Nephron progenitor cell (in vitro differentiated cells): ENCODE measurements at regions not wholly inside any gene's neighbourhood (a gene's known extent, or its start where the extent isn't known, plus 50 kb on each side); places are given as distances from the start of the nearest gene placed in this dataset.
"Not testable (repeated sequence)": the region's sequence is repeated elsewhere in the genome, so short reads cannot be mapped to it uniquely, and the experiment has no call there.

Experiments
- DNase-seq: peaks from one replicate; pipeline ENCODE4 v3.0.0; 2021
- H3K27ac Mint-ChIP-seq: 2 replicates; pipeline ENCODE4 v1.8.0; 2021; ENCODE audit warnings: mild to moderate bottlenecking, moderate library complexity, mixed read lengths
- H3K27me3 Mint-ChIP-seq: 2 replicates; pipeline ENCODE4 v1.8.0; 2021; ENCODE audit warnings: mild to moderate bottlenecking, low read depth, mixed read lengths; ENCODE audit not compliant: poor library complexity
- H3K36me3 Mint-ChIP-seq: 2 replicates; pipeline ENCODE4 v1.8.0; 2021; ENCODE audit warnings: low read depth, mixed read lengths
- H3K4me1 Mint-ChIP-seq: 2 replicates; pipeline ENCODE4 v1.8.0; 2021; ENCODE audit warnings: mixed read lengths
- H3K4me3 Mint-ChIP-seq: 2 replicates; pipeline ENCODE4 v1.8.0; 2021; ENCODE audit warnings: mild to moderate bottlenecking, moderate library complexity, mixed read lengths
- H3K9me3 Mint-ChIP-seq: 2 replicates; pipeline ENCODE4 v1.8.0; 2021; ENCODE audit warnings: mild to moderate bottlenecking, moderate library complexity, mixed read lengths
- TF ChIP-seq, protein P1 (sequence below): fragments of 200-600 bp; sonication (generic); IDR thresholded peaks from 2 replicates; pipeline ENCODE4 v1.5.0; 2021; ENCODE audit warnings: antibody characterized with exemption

DNA sequence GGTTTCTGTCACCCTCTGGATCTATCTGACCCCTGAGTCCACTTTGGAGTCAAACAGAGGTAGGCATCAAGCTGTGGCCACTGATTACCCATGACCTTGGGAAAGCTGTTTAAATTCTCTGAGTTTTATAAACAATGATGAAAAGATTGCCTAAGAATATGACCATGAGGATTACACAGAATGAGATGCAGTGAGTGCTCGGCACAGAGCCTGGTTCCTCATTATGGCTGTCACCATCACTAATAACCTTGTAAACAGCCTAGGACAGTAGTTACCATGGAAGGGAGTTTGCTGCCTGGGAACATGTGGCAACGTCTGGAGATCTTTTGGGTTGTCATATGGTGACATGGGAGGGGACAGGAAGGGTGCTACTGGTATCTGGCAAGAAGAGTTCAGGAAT lies 248.3 kb upstream of the KAZN start:
- TF ChIP-seq, protein P1, sequence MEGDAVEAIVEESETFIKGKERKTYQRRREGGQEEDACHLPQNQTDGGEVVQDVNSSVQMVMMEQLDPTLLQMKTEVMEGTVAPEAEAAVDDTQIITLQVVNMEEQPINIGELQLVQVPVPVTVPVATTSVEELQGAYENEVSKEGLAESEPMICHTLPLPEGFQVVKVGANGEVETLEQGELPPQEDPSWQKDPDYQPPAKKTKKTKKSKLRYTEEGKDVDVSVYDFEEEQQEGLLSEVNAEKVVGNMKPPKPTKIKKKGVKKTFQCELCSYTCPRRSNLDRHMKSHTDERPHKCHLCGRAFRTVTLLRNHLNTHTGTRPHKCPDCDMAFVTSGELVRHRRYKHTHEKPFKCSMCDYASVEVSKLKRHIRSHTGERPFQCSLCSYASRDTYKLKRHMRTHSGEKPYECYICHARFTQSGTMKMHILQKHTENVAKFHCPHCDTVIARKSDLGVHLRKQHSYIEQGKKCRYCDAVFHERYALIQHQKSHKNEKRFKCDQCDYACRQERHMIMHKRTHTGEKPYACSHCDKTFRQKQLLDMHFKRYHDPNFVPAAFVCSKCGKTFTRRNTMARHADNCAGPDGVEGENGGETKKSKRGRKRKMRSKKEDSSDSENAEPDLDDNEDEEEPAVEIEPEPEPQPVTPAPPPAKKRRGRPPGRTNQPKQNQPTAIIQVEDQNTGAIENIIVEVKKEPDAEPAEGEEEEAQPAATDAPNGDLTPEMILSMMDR = no peak
- Mint-ChIP-seq H3K36me3 (no peaks in the 10 kb centered on the region), H3K4me3 (no peak overlapping the region), H3K27ac (no peak overlapping the region), H3K4me1 (peaks cover 10% of the 10 kb centered on the region), H3K27me3 (peaks cover 7% of the 10 kb centered on the region), H3K9me3 (peaks cover 30% of the 10 kb centered on the region)
- no peak for DNase-seq

DNA sequence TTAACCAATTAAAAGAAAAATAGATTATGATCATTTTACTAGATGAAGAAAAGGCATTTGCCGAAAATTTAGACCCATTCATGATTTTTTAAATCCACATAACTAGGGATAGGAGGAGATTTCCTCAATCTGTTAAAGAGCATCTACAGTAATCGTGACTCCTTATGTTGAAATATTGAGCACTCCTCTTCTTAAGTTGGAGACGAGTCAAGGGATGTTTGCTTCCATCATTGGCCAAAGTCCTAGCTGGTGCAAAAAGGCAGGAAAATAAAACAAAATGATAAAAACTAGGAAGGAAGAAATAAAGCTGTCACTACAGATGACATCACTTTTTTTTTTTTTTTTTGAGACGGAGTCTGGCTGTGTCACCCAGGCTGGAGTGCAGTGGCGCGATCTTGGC lies 245.6 kb upstream of the KAZN start:
- H3K4me3 Mint-ChIP-seq = no peak overlapping the region
- TF ChIP-seq, protein P1 = no peak
- no peaks in the 10 kb centered on the region for H3K36me3 Mint-ChIP-seq
- H3K27ac Mint-ChIP-seq = peak overlapping the region; percentile 36
- peaks cover 7% of the 10 kb centered on the region for H3K27me3 Mint-ChIP-seq
- no peak for DNase-seq
- peaks cover 56% of the 10 kb centered on the region for H3K9me3 Mint-ChIP-seq
- H3K4me1 Mint-ChIP-seq = no peaks in the 10 kb centered on the region

DNA sequence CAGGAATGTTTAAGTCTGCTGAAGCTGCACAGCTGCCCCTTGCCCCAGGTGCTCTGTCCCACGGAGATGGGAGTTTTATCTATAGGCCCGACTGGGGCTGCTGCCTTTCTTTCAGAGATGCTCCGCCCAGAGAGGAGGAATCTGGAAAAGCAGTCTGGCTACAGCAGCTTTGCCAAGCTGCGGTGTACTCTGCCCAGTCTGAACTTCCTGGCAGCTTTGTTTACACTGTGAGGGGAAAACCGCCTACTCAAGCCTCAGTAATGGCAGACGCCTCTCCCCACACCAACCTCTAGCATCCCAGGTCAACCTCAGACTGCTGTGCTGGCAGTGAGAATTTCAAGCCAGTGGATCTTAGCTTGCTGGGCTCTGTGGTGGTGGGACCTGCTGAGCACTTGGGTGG lies 237.5 kb upstream of the KAZN start:
- not testable (repeated sequence) for DNase-seq, H3K4me3 Mint-ChIP-seq, H3K36me3 Mint-ChIP-seq, H3K27ac Mint-ChIP-seq, H3K4me1 Mint-ChIP-seq, H3K27me3 Mint-ChIP-seq
- H3K9me3 Mint-ChIP-seq = peaks cover 59% of the 10 kb centered on the region

DNA sequence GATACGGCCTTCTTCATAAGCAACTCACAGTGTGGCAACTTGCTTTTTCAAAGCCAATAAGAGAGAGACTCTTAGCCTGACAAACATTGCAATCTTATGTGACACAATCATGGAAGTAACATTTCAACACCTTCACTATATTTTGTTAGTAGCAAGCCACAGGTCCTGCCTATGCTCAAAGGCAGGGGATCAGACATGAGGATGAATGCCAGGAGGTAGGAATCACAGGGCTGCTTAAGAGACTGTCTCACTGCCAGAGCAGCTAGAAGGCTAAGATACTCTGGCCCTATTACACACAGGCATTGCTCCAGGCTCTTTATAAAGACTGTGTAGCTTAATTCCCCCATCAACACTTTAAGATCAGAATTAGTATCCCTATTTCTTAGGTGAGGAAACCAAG lies 236.2 kb upstream of the KAZN start:
- no peak overlapping the region for H3K4me3 Mint-ChIP-seq
- peaks cover 45% of the 10 kb centered on the region for H3K9me3 Mint-ChIP-seq
- no peaks in the 10 kb centered on the region for H3K36me3 Mint-ChIP-seq
- no peak for DNase-seq
- H3K4me1 Mint-ChIP-seq = peaks cover 12% of the 10 kb centered on the region
- H3K27me3 Mint-ChIP-seq = peaks cover 4% of the 10 kb centered on the region
- no peak overlapping the region for H3K27ac Mint-ChIP-seq
- TF ChIP-seq, protein P1 = no peak

DNA sequence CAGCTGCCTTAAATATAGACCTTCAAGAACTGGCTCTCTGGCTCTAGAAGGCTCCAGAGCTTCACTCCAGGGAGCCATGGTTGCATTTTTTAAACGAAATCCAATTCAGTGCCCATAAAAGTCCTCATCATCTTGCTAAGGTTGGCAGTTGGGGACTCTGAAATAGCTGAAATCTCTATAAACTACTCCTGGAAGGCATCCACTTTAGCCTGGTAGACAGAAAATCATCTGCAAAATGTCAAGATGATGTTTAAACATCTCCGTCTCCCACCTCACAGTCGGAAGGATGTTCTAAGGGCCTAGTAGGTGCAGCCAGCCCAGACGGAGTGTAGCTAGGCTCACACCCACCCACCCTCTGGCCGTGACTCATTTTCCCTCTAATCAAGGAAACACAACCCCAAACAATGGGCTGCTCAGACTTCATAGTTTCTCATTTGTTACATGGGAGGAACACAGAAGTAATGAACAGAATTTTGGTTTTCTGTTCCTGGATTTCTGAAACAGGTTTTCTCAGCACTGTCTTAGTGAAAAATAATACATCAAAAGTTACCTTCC lies 235.4 kb upstream of the KAZN start:
- H3K9me3 Mint-ChIP-seq = peaks cover 38% of the 10 kb centered on the region
- no peaks in the 10 kb centered on the region for H3K36me3 Mint-ChIP-seq
- no peak for DNase-seq
- H3K4me3 Mint-ChIP-seq = no peak overlapping the region
- TF ChIP-seq, protein P1 = no peak
- H3K27me3 Mint-ChIP-seq = peaks cover 4% of the 10 kb centered on the region
- peaks cover 20% of the 10 kb centered on the region for H3K4me1 Mint-ChIP-seq
- H3K27ac Mint-ChIP-seq = peak overlapping the region; percentile 16

DNA sequence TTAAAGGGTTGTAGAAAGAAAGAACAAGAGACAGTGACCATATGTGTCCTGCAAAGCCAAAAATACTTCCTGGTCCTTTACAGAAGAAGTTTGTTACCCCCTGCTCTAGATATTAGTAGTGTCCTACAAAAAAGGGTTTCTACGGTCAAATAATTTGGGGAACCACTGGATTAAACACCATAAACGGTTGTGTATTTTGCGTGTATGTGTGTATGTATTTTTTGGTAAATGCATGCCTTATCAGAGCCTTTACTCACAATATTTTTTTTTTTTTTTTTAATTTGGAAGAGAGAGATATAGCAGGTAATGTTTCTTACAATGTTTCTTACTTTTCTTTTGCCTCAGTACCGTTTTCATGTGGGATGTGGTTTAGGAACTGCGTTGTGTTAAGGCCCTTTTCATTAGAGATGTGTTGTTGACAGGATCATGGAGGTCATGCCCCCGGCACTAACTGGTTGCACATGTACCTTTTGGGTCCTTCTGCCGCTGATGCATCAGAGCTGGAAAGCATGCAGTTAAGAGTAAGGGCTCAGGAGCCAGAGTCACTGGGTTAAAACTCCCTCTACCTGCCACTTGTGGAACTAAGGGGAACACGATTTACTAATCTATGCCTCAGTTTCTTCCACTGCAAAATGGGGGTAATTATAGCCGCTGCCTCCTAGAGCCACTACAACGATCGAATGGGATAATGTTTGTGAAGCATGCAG lies 234.6 kb upstream of the KAZN start:
- no peak overlapping the region for H3K27ac Mint-ChIP-seq
- TF ChIP-seq, protein P1 = no peak
- peaks cover 4% of the 10 kb centered on the region for H3K27me3 Mint-ChIP-seq
- H3K9me3 Mint-ChIP-seq = peaks cover 30% of the 10 kb centered on the region
- H3K36me3 Mint-ChIP-seq = no peaks in the 10 kb centered on the region
- no peak for DNase-seq
- peaks cover 28% of the 10 kb centered on the region for H3K4me1 Mint-ChIP-seq
- H3K4me3 Mint-ChIP-seq = no peak overlapping the region
